ENCODE measurements at regions not wholly inside any gene's neighbourhood (a gene's known extent, or its start where the extent isn't known, plus 50 kb on each side); places are given as distances from the start of the nearest gene placed in this dataset.
"Not testable (repeated sequence)": the region's sequence is repeated elsewhere in the genome, so short reads cannot be mapped to it uniquely, and the experiment has no call there.

- no peak for DNase-seq
Observed at GRCh38 chr2:150695451-150696135, 208.1 kb upstream of the RND3 start.

- DNase-seq: no peak
Observed at GRCh38 chr2:150693556-150693955, 206.1 kb upstream of the RND3 start.

GRCh38 chr2:150690870-150691269 lies 203.4 kb upstream of the RND3 start:
- DNase-seq: no peak

- DNase-seq: no peak
Observed at GRCh38 chr2:150690261-150690660, 202.8 kb upstream of the RND3 start.

- DNase-seq: no peak
Observed at GRCh38 chr2:150689590-150689989, 202.1 kb upstream of the RND3 start.

GRCh38 chr2:150688016-150688415 lies 200.5 kb upstream of the RND3 start:
- DNase-seq: no peak

GRCh38 chr2:150686391-150686790 lies 198.9 kb upstream of the RND3 start:
- no peak for DNase-seq

GRCh38 chr2:150681120-150681804 lies 193.8 kb upstream of the RND3 start:
- no peak for DNase-seq

- DNase-seq: no peak
Observed at GRCh38 chr2:150679456-150680120, 192.1 kb upstream of the RND3 start.

GRCh38 chr2:150677551-150677950 lies 190.1 kb upstream of the RND3 start:
- no peak for DNase-seq

GRCh38 chr2:150676747-150677383 lies 189.4 kb upstream of the RND3 start:
- no peak for DNase-seq

GRCh38 chr2:150675807-150676206 lies 188.3 kb upstream of the RND3 start:
- DNase-seq: no peak

- DNase-seq: no peak
Observed at GRCh38 chr2:150674283-150674682, 186.8 kb upstream of the RND3 start.

GRCh38 chr2:150672311-150672710 lies 184.8 kb upstream of the RND3 start:
- DNase-seq: no peak

GRCh38 chr2:150669492-150669891 lies 182.0 kb upstream of the RND3 start:
- DNase-seq: no peak

GRCh38 chr2:150667039-150667438 lies 179.6 kb upstream of the RND3 start:
- not testable (repeated sequence) for DNase-seq

GRCh38 chr2:150663143-150663542 lies 175.7 kb upstream of the RND3 start:
- no peak for DNase-seq

- DNase-seq: no peak
Observed at GRCh38 chr2:150656002-150656401, 168.5 kb upstream of the RND3 start.

GRCh38 chr2:150653351-150653750 lies 165.9 kb upstream of the RND3 start:
- DNase-seq: no peak

- no peak for DNase-seq
Observed at GRCh38 chr2:150647943-150648342, 160.5 kb upstream of the RND3 start.

- DNase-seq: no peak
Observed at GRCh38 chr2:150646746-150647145, 159.3 kb upstream of the RND3 start.

GRCh38 chr2:150644298-150645067 lies 157.0 kb upstream of the RND3 start:
- no peak for DNase-seq

Measured in NCI-H526 (cell line).